ENCODE measurements at regions not wholly inside any gene's neighbourhood (a gene's known extent, or its start where the extent isn't known, plus 50 kb on each side); places are given as distances from the start of the nearest gene placed in this dataset.

GRCh38 chr2:240259924-240260529 lies 119.6 kb upstream of the OTOS start:
- TF ChIP-seq POLR2AphosphoS5 (IDR thresholded peaks at IDR 0.05) (no peak), CTCF (IDR thresholded peaks at IDR 0.05) (no peak)
